GM23338 (cell line): ENCODE measurements at regions not wholly inside any gene's neighbourhood (a gene's known extent, or its start where the extent isn't known, plus 50 kb on each side); places are given as distances from the start of the nearest gene placed in this dataset.

Experiments used
- ATAC-seq: fragments of 200-7000 bp; cut with Tn5 transposase; 3 replicates; pipeline ENCODE4 v1.9.1; 2020
- DNase-seq: peaks from one replicate; pipeline ENCODE4 v3.0.0-alpha.2; 2015; ENCODE audit warnings: low spot score
- H2AFZ ChIP-seq: fragments of 200-600 bp; sonication (generic); 2 replicates; pipeline ENCODE4 v1.8.0; 2016; ENCODE audit warnings: antibody characterized with exemption, mild to moderate bottlenecking, moderate library complexity
- H3F3A ChIP-seq: fragments of 200-600 bp; sonication (generic); replicated peaks from 2 replicates; pipeline ENCODE4 v1.8.0; 2017; ENCODE audit warnings: antibody characterized with exemption, mixed run types, low read depth
- H3K27ac ChIP-seq: fragments of 200-600 bp; sonication (generic); 2 replicates; pipeline ENCODE4 v1.6.1; 2016; ENCODE audit warnings: low read depth
- H3K27me3 ChIP-seq: fragments of 200-600 bp; sonication (generic); 2 replicates; pipeline ENCODE4 v1.8.0; 2016; ENCODE audit warnings: mild to moderate bottlenecking, mixed run types, moderate library complexity; ENCODE audit not compliant: insufficient read depth
- H3K36me3 ChIP-seq: fragments of 200-600 bp; sonication (generic); 2 replicates; pipeline ENCODE4 v1.8.0; 2016; ENCODE audit warnings: mild to moderate bottlenecking; ENCODE audit not compliant: insufficient read depth
- H3K4me1 ChIP-seq: fragments of 200-600 bp; sonication (generic); 2 replicates; pipeline ENCODE4 v1.8.0; 2016; ENCODE audit warnings: mild to moderate bottlenecking, moderate library complexity; ENCODE audit not compliant: insufficient read depth
- H3K4me2 ChIP-seq: fragments of 200-600 bp; sonication (generic); 2 replicates; pipeline ENCODE4 v1.7.1; 2017; ENCODE audit warnings: mixed run types
- H3K4me3 ChIP-seq: fragments of 200-600 bp; sonication (generic); 2 replicates; pipeline ENCODE4 v1.6.1; 2016; ENCODE audit warnings: mixed run types
- H3K79me2 ChIP-seq: fragments of 200-600 bp; sonication (generic); replicated peaks from 2 replicates; pipeline ENCODE4 v1.8.0; 2017; ENCODE audit warnings: mild to moderate bottlenecking; ENCODE audit not compliant: insufficient read depth
- H3K9me2 ChIP-seq: fragments of 200-600 bp; sonication (generic); 2 replicates; pipeline ENCODE4 v1.8.0; 2017; ENCODE audit not compliant: insufficient read depth
- H4K20me1 ChIP-seq: fragments of 200-600 bp; sonication (generic); replicated peaks from 2 replicates; pipeline ENCODE4 v1.8.0; 2017; ENCODE audit warnings: mild to moderate bottlenecking; ENCODE audit not compliant: insufficient read depth
- H3K27ac Mint-ChIP-seq: 2 replicates; pipeline ENCODE4 v1.8.0; 2020; ENCODE audit warnings: inconsistent platforms, mild to moderate bottlenecking, moderate library complexity, mixed read lengths
- H3K27me3 Mint-ChIP-seq: 3 replicates; pipeline ENCODE4 v1.8.0; 2022; ENCODE audit warnings: low read depth, mild to moderate bottlenecking, moderate library complexity, mixed read lengths, inconsistent platforms; ENCODE audit not compliant: insufficient read depth, poor library complexity
- H3K36me3 Mint-ChIP-seq: 3 replicates; pipeline ENCODE4 v1.8.0; 2021; ENCODE audit warnings: low read depth, mild to moderate bottlenecking, inconsistent platforms, moderate library complexity, mixed read lengths
- H3K4me1 Mint-ChIP-seq: 3 replicates; pipeline ENCODE4 v1.8.0; 2020; ENCODE audit warnings: mild to moderate bottlenecking, inconsistent platforms, mixed read lengths
- H3K4me3 Mint-ChIP-seq: 3 replicates; pipeline ENCODE4 v1.8.0; 2021; ENCODE audit warnings: moderate library complexity, mild to moderate bottlenecking, inconsistent platforms, mixed read lengths
- H3K9me3 Mint-ChIP-seq: 3 replicates; pipeline ENCODE4 v1.8.0; 2020; ENCODE audit warnings: moderate library complexity, mild to moderate bottlenecking, inconsistent platforms, mixed read lengths
- CREB1 ChIP-seq: fragments of 250-450 bp; sonication (Bioruptor Pico); IDR thresholded peaks from 2 replicates; pipeline ENCODE4 v1.5.0; 2020; ENCODE audit warnings: low read depth, mild to moderate bottlenecking, moderate library complexity
- ETS1 ChIP-seq: IDR thresholded peaks from 2 replicates; pipeline ENCODE4 v1.6.1; 2016; ENCODE audit warnings: antibody characterized with exemption
- EZH2 ChIP-seq: fragments of 200-600 bp; sonication (generic); IDR thresholded peaks from one replicate; pipeline ENCODE4 v1.8.0; 2017; ENCODE audit warnings: antibody characterized with exemption, mild to moderate bottlenecking, low read depth; ENCODE audit not compliant: unreplicated experiment
- EZH2phosphoT487 ChIP-seq: fragments of 200-600 bp; sonication (generic); IDR thresholded peaks from one replicate; pipeline ENCODE4 v1.8.1; 2018; ENCODE audit warnings: antibody characterized with exemption; ENCODE audit not compliant: unreplicated experiment
- JUNB ChIP-seq: IDR thresholded peaks from one replicate; pipeline ENCODE4 v1.6.1; 2016; ENCODE audit warnings: antibody characterized with exemption; ENCODE audit not compliant: unreplicated experiment
- NANOG ChIP-seq: IDR thresholded peaks from 2 replicates; pipeline ENCODE4 v1.6.1; 2016; ENCODE audit warnings: antibody characterized with exemption, borderline replicate concordance
- POLR2AphosphoS5 ChIP-seq: IDR thresholded peaks from 2 replicates; pipeline ENCODE4 v1.6.1; 2016; ENCODE audit warnings: antibody characterized with exemption, low read depth
- REST ChIP-seq: IDR thresholded peaks from one replicate; pipeline ENCODE4 v1.6.1; 2018; ENCODE audit warnings: antibody characterized with exemption; ENCODE audit not compliant: unreplicated experiment
- STAT1 ChIP-seq: IDR thresholded peaks from one replicate; pipeline ENCODE4 v1.6.1; 2016; ENCODE audit warnings: antibody characterized with exemption; ENCODE audit not compliant: unreplicated experiment
- ZNF114 ChIP-seq: fragments of 250-450 bp; sonication (Bioruptor Pico); IDR thresholded peaks from 2 replicates; pipeline ENCODE4 v1.5.0; 2020; ENCODE audit warnings: mild to moderate bottlenecking, moderate library complexity
- ZNF331 ChIP-seq: fragments of 250-450 bp; sonication (Bioruptor Pico); IDR thresholded peaks from 2 replicates; pipeline ENCODE4 v1.5.0; 2020; ENCODE audit warnings: low read depth, mild to moderate bottlenecking, moderate library complexity
- TF ChIP-seq, protein P1 (sequence below): fragments of 250-450 bp; sonication (Bioruptor Pico); IDR thresholded peaks from 2 replicates; pipeline ENCODE4 v1.5.0; 2020; ENCODE audit warnings: mild to moderate bottlenecking, moderate library complexity
- TF ChIP-seq, protein P2 (sequence below), 2 experiments: fragments of 200-600 bp in 1 of 2; sonication (generic) in 1 of 2; conservative IDR thresholded peaks; 2 replicates each; pipeline versions ENCODE4 v1.5.1 to v1.6.1; 2016 to 2017; ENCODE audit warnings: antibody characterized with exemption in 2 of 2, low read depth in 2 of 2, mild to moderate bottlenecking in 2 of 2, moderate library complexity in 1 of 2

- H3K4me1 ChIP-seq, result no peaks in the 10 kb centered on the region
- H2AFZ ChIP-seq, result no peak overlapping the region
- H3K36me3 Mint-ChIP-seq, result no peaks in the 10 kb centered on the region
- no peak overlapping the region for H3K4me3 Mint-ChIP-seq
- H3K4me2 ChIP-seq, result no peak overlapping the region
- no peaks in the 10 kb centered on the region for H3K4me1 Mint-ChIP-seq
- no peaks in the 10 kb centered on the region for H4K20me1 ChIP-seq
- ATAC-seq (no peak), DNase-seq (no peak)
- H3K36me3 ChIP-seq, result peaks cover 4% of the 10 kb centered on the region; the same call in 1 of the 2 replicates
- no peaks in the 10 kb centered on the region for H3K79me2 ChIP-seq
- H3K4me3 ChIP-seq, result no peak overlapping the region
- TF ChIP-seq JUNB, result no peak
- no peak for TF ChIP-seq POLR2AphosphoS5
- TF ChIP-seq ZNF331 (CRISPR knock-in tag), result no peak
- no peak for TF ChIP-seq EZH2phosphoT487
- TF ChIP-seq ETS1, result no peak
- TF ChIP-seq STAT1, result no peak
- TF ChIP-seq, protein P1, sequence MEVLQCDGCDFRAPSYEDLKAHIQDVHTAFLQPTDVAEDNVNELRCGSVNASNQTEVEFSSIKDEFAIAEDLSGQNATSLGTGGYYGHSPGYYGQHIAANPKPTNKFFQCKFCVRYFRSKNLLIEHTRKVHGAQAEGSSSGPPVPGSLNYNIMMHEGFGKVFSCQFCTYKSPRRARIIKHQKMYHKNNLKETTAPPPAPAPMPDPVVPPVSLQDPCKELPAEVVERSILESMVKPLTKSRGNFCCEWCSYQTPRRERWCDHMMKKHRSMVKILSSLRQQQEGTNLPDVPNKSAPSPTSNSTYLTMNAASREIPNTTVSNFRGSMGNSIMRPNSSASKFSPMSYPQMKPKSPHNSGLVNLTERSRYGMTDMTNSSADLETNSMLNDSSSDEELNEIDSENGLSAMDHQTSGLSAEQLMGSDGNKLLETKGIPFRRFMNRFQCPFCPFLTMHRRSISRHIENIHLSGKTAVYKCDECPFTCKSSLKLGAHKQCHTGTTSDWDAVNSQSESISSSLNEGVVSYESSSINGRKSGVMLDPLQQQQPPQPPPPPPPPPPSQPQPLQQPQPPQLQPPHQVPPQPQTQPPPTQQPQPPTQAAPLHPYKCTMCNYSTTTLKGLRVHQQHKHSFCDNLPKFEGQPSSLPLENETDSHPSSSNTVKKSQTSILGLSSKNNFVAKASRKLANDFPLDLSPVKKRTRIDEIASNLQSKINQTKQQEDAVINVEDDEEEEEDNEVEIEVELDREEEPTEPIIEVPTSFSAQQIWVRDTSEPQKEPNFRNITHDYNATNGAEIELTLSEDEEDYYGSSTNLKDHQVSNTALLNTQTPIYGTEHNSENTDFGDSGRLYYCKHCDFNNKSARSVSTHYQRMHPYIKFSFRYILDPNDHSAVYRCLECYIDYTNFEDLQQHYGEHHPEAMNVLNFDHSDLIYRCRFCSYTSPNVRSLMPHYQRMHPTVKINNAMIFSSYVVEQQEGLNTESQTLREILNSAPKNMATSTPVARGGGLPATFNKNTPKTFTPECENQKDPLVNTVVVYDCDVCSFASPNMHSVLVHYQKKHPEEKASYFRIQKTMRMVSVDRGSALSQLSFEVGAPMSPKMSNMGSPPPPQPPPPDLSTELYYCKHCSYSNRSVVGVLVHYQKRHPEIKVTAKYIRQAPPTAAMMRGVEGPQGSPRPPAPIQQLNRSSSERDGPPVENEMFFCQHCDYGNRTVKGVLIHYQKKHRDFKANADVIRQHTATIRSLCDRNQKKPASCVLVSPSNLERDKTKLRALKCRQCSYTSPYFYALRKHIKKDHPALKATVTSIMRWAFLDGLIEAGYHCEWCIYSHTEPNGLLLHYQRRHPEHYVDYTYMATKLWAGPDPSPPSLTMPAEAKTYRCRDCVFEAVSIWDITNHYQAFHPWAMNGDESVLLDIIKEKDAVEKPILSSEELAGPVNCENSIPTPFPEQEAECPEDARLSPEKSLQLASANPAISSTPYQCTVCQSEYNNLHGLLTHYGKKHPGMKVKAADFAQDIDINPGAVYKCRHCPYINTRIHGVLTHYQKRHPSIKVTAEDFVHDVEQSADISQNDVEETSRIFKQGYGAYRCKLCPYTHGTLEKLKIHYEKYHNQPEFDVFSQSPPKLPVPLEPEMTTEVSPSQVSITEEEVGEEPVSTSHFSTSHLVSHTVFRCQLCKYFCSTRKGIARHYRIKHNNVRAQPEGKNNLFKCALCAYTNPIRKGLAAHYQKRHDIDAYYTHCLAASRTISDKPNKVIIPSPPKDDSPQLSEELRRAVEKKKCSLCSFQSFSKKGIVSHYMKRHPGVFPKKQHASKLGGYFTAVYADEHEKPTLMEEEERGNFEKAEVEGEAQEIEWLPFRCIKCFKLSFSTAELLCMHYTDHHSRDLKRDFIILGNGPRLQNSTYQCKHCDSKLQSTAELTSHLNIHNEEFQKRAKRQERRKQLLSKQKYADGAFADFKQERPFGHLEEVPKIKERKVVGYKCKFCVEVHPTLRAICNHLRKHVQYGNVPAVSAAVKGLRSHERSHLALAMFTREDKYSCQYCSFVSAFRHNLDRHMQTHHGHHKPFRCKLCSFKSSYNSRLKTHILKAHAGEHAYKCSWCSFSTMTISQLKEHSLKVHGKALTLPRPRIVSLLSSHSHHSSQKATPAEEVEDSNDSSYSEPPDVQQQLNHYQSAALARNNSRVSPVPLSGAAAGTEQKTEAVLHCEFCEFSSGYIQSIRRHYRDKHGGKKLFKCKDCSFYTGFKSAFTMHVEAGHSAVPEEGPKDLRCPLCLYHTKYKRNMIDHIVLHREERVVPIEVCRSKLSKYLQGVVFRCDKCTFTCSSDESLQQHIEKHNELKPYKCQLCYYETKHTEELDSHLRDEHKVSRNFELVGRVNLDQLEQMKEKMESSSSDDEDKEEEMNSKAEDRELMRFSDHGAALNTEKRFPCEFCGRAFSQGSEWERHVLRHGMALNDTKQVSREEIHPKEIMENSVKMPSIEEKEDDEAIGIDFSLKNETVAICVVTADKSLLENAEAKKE (CRISPR knock-in tag), result no peak
- no peak for TF ChIP-seq EZH2
- TF ChIP-seq, protein P2, sequence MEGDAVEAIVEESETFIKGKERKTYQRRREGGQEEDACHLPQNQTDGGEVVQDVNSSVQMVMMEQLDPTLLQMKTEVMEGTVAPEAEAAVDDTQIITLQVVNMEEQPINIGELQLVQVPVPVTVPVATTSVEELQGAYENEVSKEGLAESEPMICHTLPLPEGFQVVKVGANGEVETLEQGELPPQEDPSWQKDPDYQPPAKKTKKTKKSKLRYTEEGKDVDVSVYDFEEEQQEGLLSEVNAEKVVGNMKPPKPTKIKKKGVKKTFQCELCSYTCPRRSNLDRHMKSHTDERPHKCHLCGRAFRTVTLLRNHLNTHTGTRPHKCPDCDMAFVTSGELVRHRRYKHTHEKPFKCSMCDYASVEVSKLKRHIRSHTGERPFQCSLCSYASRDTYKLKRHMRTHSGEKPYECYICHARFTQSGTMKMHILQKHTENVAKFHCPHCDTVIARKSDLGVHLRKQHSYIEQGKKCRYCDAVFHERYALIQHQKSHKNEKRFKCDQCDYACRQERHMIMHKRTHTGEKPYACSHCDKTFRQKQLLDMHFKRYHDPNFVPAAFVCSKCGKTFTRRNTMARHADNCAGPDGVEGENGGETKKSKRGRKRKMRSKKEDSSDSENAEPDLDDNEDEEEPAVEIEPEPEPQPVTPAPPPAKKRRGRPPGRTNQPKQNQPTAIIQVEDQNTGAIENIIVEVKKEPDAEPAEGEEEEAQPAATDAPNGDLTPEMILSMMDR (conservative IDR thresholded peaks at IDR 0.05; ENCODE audit: low read depth in 2 of 2), result no peak
- TF ChIP-seq ZNF114 (CRISPR knock-in tag), result no peak
- TF ChIP-seq CREB1 (CRISPR knock-in tag), result no peak
- no peak for TF ChIP-seq NANOG
- TF ChIP-seq REST, result no peak
- H3K9me3 Mint-ChIP-seq, result peaks cover 65% of the 10 kb centered on the region
- H3K27ac ChIP-seq, result no peak overlapping the region
- no peaks in the 10 kb centered on the region for H3K9me2 ChIP-seq
- H3F3A ChIP-seq, result no peaks in the 10 kb centered on the region
- peaks cover 2% of the 10 kb centered on the region for H3K27me3 Mint-ChIP-seq
- no peaks in the 10 kb centered on the region for H3K27me3 ChIP-seq
- H3K27ac Mint-ChIP-seq, result no peak overlapping the region
Observed at GRCh38 chr3:6354653-6355052, 506.3 kb upstream of the GRM7 start.
